Thoracic aorta (tissue), 2 donors: ENCODE measurements at regions not wholly inside any gene's neighbourhood (a gene's known extent, or its start where the extent isn't known, plus 50 kb on each side); places are given as distances from the start of the nearest gene placed in this dataset.
"Not testable (repeated sequence)": the region's sequence is repeated elsewhere in the genome, so short reads cannot be mapped to it uniquely, and the experiment has no call there.

ENCODE experiments used
- ATAC-seq: fragments of 150-250 bp; one replicate; pipeline ENCODE4 v1.8.0; 2017; ENCODE audit warnings: low read depth; ENCODE audit not compliant: insufficient number of reproducible peaks, low FRiP score
- DNase-seq: peaks from one replicate; pipeline ENCODE4 v3.0.0-alpha.2; 2020; ENCODE audit warnings: low spot score
- H3K27ac ChIP-seq, 2 donors: fragments of 200-600 bp; sonication (generic); 1 replicate in 1 of 2; 2 replicates in 1 of 2; pipeline ENCODE4 v1.5.1; 2016; ENCODE audit warnings: mild to moderate bottlenecking in 2 of 2, moderate library complexity in 2 of 2
- H3K27me3 ChIP-seq: fragments of 200-600 bp; sonication (generic); replicated peaks from 2 replicates; pipeline ENCODE4 v1.6.0; 2016; ENCODE audit warnings: mild to moderate bottlenecking; ENCODE audit not compliant: insufficient read depth
- H3K36me3 ChIP-seq: fragments of 200-600 bp; sonication (generic); one replicate; pipeline ENCODE4 v1.5.1; 2016
- H3K4me1 ChIP-seq, 2 donors: fragments of 200-600 bp; sonication (generic); 1 replicate in 1 of 2; 2 replicates in 1 of 2; pipeline versions ENCODE4 v1.5.1 to v1.6.0; 2016; ENCODE audit warnings: low read depth in 2 of 2, mild to moderate bottlenecking in 1 of 2; ENCODE audit not compliant: control insufficient read depth in 1 of 2
- H3K4me3 ChIP-seq: fragments of 200-600 bp; sonication (generic); 2 replicates; pipeline ENCODE4 v1.5.1; 2016; ENCODE audit warnings: mild to moderate bottlenecking
- H3K9me3 ChIP-seq: fragments of 200-600 bp; sonication (generic); 2 replicates; pipeline ENCODE4 v1.5.1; 2016
- CTCF ChIP-seq: fragments of 200-600 bp; sonication (generic); IDR thresholded peaks from one replicate; pipeline ENCODE4 v1.5.1; 2019; ENCODE audit warnings: antibody characterized with exemption

GRCh38 chr7:153110606-153111005 is 351.1 kb downstream of the ACTR3B start:
- H3K4me3 ChIP-seq = no peak overlapping the region
- DNase-seq (no peak), ATAC-seq (no peak)
- no peaks in the 10 kb centered on the region for H3K4me1 ChIP-seq
- H3K27ac ChIP-seq = no peak overlapping the region
- TF ChIP-seq CTCF = no peak
- H3K36me3 ChIP-seq = no peaks in the 10 kb centered on the region
- no peaks in the 10 kb centered on the region for H3K9me3 ChIP-seq
- no peaks in the 10 kb centered on the region for H3K27me3 ChIP-seq

GRCh38 chr7:153122255-153122654 is 362.7 kb downstream of the ACTR3B start:
- ATAC-seq, DNase-seq, H3K27ac ChIP-seq, H3K27me3 ChIP-seq, H3K9me3 ChIP-seq, H3K4me1 ChIP-seq, H3K4me3 ChIP-seq, H3K36me3 ChIP-seq: not testable (repeated sequence)

GRCh38 chr7:153130052-153130451 is 370.5 kb downstream of the ACTR3B start:
- DNase-seq (no peak), ATAC-seq (no peak)
- Histone ChIP-seq H3K36me3 (no peaks in the 10 kb centered on the region), H3K27ac (no peak overlapping the region), H3K9me3 (peaks cover 5% of the 10 kb centered on the region), H3K4me3 (no peak overlapping the region), H3K4me1 (no peaks in the 10 kb centered on the region), H3K27me3 (no peaks in the 10 kb centered on the region)
- TF ChIP-seq CTCF = no peak

GRCh38 chr7:153151766-153152165 is 392.2 kb downstream of the ACTR3B start:
- Histone ChIP-seq H3K27ac (no peak overlapping the region), H3K4me3 (no peak overlapping the region), H3K36me3 (no peaks in the 10 kb centered on the region), H3K27me3 (no peaks in the 10 kb centered on the region), H3K9me3 (no peaks in the 10 kb centered on the region), H3K4me1 (no peaks in the 10 kb centered on the region)
- TF ChIP-seq CTCF = no peak
- ATAC-seq = no peak
- no peak for DNase-seq

GRCh38 chr7:153152801-153153422 is 393.4 kb downstream of the ACTR3B start:
- no peak for DNase-seq
- no peak overlapping the region for H3K27ac ChIP-seq
- no peak for TF ChIP-seq CTCF
- no peak overlapping the region for H3K4me3 ChIP-seq
- no peaks in the 10 kb centered on the region for H3K27me3 ChIP-seq
- H3K36me3 ChIP-seq = no peaks in the 10 kb centered on the region
- no peaks in the 10 kb centered on the region for H3K4me1 ChIP-seq
- H3K9me3 ChIP-seq = no peaks in the 10 kb centered on the region
- no peak for ATAC-seq

GRCh38 chr7:153158149-153158548 is 398.6 kb downstream of the ACTR3B start:
- H3K9me3 ChIP-seq = no peaks in the 10 kb centered on the region
- DNase-seq (no peak), ATAC-seq (no peak)
- H3K4me1 ChIP-seq = no peaks in the 10 kb centered on the region
- no peak overlapping the region for H3K27ac ChIP-seq
- no peaks in the 10 kb centered on the region for H3K27me3 ChIP-seq
- H3K36me3 ChIP-seq = no peaks in the 10 kb centered on the region
- no peak overlapping the region for H3K4me3 ChIP-seq
- no peak for TF ChIP-seq CTCF
